HPDE6-E6E7 (cell line): ENCODE measurements at regions not wholly inside any gene's neighbourhood (a gene's known extent, or its start where the extent isn't known, plus 50 kb on each side); places are given as distances from the start of the nearest gene placed in this dataset.

ENCODE experiments used
- DNase-seq: peaks from one replicate; pipeline ENCODE4 v3.0.0; 2011; ENCODE audit warnings: missing footprints; ENCODE audit errors: extremely low spot score

DNA sequence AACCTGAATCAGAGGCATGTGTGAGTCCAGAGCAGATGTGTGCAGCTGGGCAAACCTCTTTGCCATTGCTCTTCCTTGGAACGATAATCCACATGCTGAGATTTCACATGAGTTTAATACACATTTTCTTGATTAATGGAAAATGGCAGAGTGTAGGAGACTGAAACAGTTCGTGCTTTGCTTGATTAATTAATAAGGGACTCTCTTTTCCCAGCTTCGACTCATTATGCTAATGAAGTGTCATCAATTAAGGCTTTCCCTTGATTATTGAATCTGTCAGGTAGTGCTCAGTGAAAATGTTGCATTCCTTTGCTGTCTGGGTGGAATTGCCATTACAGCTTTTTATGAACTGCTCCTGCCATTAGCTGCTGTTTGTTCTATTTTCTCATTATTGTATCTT, 487.7 kb upstream of the NOVA1 start:
- no peak for DNase-seq

DNA sequence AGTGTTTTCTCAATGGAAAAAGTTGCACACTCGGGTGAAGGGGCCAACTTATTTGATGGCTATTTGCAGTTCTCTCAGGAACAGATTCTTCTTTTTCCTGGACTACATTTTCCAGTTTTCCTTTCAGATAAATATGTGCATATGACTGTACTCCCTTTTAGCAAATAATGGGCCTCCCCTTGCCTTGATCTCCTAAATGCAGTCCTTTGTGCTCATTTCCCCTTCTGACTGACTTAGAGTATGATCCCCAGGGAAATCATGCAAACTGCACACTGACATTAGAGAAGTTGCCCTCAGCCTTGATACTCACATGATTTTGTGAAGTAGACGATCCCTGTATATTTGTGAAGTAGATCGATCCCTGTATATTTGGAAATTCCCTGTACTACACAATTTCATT, 492.9 kb upstream of the NOVA1 start:
- DNase-seq: no peak

DNA sequence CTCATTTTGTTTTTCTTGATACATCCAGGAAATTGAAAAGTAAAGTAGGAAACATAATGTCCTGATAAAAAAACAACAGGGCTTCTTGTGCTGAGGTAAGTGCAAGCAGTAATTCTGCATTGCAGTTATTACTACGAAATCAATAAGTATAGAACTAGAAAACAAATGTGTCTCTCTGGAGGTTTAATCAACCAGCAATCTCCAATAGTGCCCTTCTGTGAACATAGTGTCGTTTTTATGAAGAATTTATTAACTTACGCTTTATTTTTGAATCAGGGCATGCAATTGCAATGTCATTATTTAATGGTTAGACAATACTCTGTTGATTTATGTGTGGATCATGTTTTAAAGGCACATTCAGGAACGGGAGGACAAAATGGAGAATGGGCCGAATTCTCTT, 494.1 kb upstream of the NOVA1 start:
- no peak for DNase-seq

DNA sequence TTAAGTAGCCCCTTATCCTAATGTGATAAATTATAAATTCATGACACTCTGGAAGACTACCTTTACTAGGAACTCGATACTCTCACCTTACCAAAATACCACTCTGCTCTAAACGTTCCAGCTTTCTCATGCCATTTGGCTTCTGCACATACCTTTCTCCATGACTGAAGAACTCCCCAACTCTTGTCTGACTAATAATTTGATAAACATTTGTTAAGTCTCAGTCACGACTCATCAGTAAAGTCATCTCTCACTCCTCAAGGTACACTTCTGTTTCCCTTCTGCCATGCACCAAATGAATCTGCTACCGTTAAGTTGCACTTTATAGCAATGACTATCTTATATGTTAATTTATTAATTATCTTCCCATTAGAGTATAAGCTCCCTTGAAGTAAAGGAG, 498.3 kb upstream of the NOVA1 start:
- no peak for DNase-seq

DNA sequence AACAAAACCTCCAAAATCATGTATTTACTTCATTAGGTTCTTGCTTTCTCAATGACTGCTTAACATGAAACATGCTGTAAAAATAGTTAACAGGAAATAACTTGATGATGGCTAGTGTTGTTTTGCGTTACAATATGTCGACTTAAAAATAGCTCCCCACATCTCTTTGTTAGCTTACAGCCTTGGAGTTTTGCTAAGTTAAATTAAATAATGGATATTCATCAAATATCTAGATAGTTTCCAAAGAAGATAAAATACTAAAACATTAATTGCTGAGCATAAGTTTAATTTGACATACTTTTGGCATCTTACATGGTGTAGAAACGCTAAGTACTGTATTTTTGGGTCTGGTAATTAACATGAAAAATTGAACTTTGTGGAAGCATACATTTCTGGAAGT, 500.6 kb upstream of the NOVA1 start:
- no peak for DNase-seq

DNA sequence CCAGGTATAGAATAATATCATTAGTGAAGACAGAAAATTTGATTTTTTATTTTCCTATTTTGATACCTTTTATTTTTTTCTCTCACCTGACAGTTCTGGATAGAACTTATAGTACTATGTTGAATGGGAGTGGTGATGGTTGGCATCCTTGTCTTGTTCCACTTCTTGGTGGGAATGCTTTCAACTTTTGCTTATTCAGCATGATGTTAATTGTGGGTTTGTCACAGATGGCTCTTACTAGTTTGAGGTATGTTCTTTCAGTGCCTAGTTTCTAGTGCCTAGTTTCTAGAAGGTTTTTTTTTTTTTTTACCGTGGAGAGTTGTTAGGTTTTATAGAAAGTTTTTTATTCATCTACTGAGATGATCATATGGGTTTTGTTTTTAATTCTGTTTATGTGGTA, 516.3 kb upstream of the NOVA1 start:
- no peak for DNase-seq

DNA sequence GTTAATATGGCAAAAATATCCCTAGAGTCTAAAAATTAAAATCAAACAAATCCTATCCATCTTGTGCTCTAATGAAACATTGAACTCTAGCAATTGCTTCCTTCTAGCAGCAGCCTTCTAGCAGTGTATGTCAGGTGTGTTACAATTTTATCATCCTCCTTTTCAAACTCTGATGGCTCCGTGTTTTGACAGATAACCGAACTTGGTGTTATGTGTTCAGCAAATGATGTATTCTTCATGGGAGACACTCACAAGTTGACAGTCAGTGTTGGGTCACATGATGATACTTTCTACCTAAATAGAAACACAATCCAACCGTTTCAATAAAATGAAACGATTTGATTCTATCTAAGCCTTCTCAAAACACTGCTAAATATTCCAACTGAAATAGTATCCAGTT, 525.3 kb upstream of the NOVA1 start:
- no peak for DNase-seq

DNA sequence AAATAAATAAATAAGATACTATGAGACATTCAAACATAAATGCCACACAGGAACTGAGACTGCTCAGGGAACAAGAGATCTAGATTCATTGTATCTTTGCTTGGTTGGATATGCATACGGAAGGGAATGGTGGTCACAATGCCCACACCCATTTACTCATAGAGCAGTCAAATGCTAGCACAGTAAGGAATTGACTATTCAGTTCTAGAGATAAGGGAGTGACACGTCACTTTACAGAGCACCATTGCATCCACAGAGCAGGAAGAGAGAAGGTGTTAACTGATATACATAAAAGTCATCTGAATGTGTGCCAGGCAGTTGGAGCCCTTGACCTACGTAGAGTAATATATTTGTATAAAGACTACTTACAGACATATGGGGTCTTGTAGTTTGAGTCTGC, 530.0 kb upstream of the NOVA1 start:
- no peak for DNase-seq

DNA sequence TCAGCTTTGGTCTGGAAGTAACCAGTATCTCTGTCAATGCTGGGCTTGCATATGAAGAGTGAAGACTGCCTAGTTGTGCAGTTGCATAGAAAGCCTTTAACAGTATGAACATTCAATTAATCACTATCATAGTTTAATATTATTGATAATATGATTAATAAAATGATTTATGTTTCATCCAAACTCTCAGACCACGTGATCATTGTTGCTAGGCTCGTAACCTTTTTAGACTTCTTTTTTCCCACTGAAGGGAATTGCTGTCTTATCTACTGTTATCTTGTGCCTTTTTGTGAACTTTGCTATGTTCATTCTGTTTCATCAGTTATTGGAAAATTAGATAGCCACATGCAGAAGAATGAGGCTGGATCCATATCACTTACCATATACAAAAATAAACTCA, 536.4 kb upstream of the NOVA1 start:
- no peak for DNase-seq

DNA sequence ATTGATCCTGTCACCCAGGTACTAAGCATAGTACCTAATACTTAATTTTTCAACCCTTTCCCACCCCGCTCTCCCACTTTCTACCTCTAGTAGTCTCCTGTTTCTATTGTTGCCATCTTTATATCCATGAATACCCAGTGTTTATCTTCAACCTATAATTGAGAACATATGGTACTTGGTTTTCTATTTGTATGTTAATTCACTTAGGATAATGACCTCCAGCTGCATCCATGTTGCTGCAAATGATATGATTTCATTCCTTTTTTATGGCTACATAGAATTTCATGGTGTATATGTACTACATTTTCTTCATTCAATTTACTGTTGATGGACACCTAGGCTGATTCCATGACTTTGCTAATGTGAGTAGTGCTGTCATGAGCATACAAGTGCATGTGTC, 547.3 kb upstream of the NOVA1 start:
- DNase-seq: no peak

DNA sequence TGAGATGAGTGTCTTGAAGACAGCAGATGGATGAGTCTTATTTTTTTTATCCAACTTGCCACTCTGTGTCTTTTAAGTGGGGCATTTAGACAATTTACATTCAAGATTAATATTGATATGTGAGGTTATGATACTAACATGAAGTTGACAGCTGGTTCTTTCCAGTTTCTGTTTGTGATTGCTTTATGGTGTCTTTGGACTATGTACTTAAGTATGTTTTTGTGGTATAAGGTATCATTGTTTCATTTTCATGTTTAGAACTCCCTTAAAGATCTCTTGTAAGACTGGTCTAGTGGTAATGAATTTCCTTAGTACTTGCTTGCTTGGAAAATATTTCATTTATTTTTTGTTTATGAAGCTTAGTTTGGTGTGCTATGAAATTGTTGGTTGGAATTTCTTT, 550.3 kb upstream of the NOVA1 start:
- no peak for DNase-seq

DNA sequence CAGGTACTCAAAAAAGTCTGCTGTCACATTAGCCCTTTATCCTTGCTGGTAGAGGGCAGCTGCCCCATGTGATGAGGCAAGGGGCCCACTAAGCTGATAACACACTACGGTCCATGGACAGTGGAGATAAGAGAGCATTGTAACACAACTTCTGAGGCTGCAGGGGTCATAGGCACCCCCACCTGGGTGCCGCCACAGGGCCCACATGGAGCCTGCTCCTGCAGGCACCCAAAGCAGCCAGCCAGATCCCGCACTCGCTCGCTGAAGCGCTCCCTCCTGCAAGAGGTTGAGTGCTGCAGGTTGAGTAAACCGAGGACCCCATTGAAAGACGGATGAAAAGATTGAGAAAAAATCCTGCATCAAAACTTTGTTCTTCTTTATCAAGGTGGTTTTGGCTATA, 566.3 kb upstream of the NOVA1 start:
- DNase-seq: no peak

DNA sequence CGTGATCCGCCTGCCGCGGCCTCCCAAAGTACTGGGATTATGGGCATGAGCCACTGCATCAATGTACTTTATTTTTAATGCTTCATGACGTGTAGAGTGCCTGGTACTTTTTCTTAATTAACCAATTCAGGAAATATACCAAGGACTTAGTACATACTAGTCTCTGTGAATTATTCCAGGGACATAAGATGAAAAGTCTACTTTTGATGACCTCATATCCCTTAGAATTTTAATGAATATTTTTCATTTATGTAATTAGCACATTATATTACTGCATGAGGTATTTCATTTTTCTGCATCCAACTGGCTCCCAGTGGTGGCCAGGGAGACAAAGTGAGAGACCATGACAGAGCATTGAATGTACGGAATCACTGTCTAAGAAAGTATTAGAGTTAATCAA, 577.7 kb upstream of the NOVA1 start:
- no peak for DNase-seq

DNA sequence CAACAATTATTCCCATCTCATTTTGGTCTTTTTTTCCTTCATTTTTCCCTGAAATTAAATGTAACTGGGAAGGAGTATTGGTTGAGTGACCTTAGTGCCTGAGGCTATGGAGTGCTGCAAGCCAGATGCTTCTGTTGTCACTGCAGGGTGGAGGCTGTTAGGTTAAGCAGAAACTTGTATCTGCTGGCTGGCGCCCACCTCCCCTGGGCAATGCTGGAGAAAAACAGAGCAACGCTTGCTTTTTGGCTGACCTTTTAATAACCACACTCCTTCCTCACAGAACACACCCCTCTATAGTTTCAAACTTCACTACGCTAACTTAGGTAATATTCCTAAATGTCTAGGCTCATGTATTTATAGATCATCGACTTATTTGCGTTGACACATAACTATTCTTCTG, 583.5 kb upstream of the NOVA1 start:
- no peak for DNase-seq

DNA sequence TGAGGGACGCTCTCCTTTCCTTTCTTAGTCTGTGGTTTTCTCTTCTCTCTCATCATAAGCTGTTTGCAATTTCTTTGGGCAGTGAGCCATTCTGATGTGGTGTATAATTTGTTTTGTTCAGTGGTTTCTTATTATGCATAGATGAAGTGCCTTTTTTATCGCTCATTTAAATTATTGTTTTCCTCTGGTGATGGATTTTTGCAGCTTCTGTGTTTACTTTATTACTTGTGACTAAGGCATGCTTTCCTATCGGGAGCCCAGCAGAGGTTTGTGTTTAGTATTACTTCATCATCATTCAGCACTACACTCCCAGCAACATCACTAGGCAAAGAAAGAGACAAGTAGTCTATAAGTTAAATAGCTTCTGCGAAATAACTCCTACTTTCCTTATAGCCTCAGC, 586.6 kb upstream of the NOVA1 start:
- no peak for DNase-seq

DNA sequence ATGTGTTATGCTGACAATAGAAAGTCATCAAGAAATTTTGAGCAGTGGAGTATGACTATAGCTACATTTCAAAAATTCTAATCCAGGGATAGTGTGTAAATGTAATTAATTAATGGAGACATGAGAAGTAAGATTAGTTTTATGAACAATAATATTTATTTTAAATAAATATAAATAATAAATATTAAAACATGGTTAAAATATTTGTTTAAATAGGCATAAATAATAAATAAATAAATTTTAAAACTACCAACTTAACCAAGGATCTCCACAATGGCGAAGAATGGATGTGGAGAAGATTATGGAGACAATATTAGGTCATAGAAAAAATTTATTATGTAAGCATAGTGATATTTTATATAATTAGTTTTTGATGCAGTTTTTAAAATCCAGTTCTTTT, 588.2 kb upstream of the NOVA1 start:
- DNase-seq: no peak

DNA sequence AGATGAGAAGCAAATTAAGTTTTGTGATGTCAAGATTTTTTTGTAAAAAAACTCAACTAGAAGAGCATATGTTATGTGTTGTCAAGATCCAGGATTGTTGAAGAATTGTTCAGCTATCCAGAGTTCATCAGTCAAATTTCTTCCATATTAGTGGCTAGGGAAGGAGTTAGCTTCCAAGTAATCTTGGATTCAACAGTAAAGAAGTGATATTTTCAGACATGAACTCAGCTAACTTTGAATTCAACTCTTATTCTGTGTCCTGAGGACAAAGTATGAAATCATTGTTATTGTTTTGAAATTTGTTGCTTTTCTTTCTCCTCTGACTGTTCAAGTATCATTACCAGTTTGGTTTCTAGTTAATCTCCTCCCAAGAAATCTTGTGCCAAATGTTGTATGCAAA, 589.3 kb upstream of the NOVA1 start:
- DNase-seq: no peak

DNA sequence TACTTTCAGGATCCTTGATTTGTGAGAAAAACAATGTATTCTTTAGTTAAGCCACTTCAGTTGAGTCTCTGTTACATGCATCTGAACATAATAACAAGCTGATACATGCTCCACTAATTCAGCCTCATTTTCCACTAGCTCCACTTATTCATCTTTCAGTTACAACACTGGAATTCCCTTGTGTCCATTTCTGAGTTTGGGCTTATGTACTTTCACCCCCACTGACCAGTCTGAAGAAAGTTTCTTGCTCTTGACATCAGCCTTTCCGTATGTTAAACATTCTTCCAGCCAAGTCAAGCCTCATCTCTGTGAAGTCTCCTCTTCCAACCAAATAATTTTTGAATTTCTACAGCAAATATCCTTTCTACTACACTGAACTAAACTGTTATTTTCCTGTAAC, 592.5 kb upstream of the NOVA1 start:
- DNase-seq: no peak

DNA sequence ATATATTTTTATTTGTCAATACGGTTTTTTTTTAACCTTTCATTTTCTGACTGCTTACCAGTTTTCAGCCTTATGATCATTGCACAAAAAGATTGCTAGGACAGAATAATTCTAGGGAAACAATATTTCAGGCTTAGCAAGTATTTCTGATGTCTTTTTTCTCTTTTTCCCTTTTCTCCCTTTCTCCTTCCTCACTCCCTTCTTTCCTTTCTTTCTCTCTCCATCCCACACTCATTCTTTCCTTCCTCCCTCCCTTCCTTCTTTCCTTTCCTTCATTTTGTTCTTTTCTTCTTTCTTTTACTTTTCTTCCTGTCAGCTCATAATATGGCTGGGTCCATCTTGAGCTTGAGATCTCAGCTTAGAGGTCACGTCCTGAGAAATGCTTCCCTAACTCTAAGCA, 601.4 kb upstream of the NOVA1 start:
- DNase-seq: no peak

DNA sequence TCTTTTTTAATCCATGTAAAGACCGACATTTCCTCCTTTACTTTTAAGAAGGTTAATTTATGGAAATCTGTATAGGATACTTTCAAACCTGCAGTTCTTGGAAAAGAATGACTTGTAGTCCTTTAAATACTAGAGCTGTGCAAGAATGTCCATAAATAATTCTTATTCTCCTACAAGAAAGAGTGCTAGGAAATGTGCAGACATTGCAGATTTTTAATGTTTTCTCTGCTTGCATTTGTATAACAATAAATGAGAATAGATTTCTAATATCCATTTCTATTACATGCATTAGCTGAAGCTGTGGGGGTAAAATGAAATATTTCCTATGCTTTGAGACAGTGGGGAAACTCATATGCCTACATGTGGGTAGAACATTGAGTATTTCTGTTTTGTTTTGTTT, 607.2 kb upstream of the NOVA1 start:
- DNase-seq: no peak

DNA sequence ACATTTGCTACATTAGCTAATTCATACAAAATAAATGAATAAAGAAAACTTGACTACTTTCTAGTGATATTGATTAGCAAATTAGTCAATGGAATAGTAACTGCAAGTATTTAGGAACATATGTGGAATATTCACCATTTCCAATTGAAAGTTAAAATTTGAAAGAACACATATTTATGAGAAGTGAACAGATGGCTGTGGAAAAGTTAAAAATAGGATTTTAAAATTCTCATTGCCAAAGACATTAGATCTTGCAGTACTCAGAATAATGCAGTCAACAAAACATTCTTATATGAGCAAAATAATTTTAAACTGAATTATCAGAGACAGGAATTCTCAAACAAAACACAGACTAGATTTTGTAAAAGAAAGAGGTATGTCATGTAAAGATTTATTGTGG, 613.9 kb upstream of the NOVA1 start:
- DNase-seq: no peak

DNA sequence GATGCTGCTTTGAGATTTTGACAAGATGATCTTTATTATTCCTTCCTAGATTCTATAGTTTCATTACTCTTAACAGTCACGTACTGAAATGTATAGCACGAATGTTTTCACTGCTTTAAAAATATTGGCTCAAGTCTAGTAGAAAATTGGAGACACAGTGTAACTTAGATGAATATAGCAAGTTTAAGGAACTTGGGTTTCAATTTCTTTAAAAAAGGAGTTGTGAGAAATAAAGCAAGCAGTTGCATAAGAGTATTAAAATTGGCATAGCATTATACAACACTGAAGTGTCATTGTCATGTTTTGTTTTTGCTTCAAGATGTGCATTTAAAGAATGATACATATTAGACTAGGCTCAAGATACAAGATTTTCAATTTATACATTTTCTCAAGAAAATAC, 624.8 kb upstream of the NOVA1 start:
- no peak for DNase-seq

DNA sequence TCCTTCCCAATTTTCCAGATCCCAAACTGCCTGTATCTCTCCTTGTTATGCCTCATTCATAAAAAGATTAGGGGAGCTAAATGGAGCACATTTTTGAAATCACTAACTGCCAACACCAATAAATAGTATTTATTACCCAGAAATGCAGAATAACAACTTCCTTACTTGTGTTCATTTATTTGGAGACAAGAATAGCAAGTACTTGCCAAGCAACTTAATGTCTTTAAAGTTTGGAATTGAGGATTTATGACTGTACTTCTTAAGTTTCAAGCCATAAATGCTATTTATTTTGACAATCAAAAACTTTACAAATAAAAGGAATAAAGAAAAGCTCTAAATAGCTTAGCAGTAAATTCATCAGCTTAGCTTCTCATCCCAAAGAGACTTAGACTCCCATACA, 626.1 kb upstream of the NOVA1 start:
- no peak for DNase-seq

DNA sequence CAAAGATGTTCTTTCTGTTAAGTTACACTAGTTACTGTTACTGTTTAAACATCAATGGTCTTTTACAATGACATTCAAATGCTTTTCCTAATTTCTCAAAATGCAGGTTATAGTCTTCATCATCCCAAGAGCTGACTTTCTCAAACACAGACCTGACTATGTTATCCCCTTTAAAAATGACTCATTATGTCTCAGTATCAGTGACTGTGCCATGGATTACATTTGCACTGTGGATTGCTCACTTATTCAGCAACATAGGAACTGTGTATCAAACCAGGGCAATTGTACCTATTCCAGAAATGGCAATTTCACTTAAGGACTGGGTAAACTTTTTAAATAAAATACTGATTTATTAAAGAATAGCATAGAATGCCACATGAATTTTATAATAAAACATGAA, 630.2 kb upstream of the NOVA1 start:
- DNase-seq: no peak

DNA sequence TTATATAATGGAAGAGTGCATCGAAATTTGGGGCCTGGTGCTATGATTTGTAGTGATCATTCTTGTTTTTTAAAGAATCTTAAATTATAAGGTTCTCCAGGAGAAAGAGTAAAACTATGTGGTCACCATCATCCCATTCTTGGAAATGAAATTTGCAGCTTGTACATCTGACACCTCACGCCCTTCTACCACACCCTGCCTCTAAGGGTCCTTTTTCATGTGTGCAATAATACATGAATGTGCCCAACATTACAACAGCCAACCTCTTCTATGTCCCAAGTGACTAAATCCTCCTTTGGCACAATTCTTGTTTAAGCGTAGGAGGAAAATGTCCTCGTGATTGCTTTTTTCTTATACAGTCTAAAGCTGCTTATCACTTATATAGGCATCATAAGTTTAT, 636.5 kb upstream of the NOVA1 start:
- DNase-seq: no peak
